Femur (tissue), 1 donor: ENCODE measurements at regions not wholly inside any gene's neighbourhood (a gene's known extent, or its start where the extent isn't known, plus 50 kb on each side); places are given as distances from the start of the nearest gene placed in this dataset.

ENCODE experiments used
- DNase-seq: peaks from one replicate; pipeline ENCODE4 v3.0.0-alpha.2; 2017

DNA sequence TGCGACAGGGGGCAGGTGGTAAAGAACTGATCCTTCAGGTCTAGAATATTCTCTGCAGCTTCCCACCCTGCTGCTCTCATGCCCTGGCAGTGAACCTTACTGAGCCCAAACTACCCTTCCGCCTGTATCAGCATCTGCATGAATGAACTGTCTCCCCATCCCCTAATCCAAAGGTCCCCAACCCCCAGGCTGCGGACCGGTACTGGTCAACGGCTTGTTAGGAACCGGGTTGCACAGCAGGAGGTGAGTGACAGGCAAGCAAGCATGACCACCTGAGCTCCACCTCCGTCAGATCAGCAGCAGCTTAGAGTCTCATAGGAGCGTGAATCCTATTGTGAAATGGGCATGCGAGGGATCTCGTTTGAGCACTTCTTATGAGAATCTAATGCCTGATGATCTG, 58.2 kb upstream of the LMO1 start:
- DNase-seq = peak; percentile 6

DNA sequence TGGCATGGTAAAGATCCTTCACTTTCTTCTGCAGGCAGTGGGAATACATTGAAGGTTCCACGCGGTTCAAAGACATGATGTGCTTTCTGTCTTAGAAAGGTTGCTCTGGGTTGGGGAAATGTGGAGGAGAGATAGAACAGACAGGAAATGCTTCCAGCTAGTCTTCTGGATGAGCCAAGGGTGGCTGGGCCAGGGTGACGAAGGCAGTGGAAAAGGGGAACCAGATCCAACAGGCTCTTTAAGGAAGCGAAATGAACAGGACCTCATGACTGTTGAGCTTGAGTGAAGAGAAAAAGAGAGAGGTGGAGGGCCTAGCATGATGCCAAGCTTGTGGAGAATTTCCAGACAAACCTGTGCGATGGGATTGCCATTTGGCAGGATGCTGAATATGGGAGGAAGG, 56.4 kb upstream of the LMO1 start:
- DNase-seq = peak; percentile 19

DNA sequence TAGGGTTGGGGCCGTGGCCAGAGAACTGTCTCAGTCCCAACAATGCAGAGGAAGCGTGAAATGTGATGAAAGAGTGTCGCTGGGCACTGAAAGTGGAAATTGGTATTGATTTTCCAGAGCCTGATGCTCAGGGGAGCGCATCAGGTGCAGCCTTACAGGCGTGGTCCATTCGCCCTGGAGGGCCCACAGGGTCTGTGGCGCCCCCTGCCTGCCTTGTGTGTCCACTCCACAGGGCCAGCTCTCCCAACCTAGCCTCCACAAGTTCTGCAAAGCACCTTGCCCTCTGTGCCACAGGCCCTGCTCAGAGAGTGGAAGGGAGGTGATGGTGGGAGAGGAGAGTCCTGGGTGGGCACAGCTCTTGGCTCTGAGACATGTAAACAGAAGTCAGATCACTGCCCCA, 54.9 kb upstream of the LMO1 start:
- peak; percentile 11 for DNase-seq

DNA sequence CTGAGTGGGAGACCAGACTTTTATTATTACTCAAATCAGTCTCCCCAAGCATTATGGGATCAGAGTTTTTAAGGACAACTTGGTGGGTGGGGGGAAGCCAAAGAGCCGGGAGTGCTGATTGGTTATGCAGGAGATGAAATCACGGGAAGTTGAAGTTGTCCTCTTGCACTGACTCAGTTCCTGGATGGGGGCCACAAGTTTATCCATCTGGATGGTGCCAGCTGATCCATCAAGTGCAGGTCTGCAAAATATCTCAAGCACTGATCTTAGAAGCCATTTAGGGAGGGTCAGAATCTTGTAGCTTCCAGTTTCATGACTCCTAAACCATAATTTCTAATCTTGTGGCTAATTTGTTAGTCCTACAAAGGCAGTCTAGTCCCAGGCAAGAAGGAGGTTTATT, 53.5 kb upstream of the LMO1 start:
- DNase-seq = peak; percentile 5

DNA sequence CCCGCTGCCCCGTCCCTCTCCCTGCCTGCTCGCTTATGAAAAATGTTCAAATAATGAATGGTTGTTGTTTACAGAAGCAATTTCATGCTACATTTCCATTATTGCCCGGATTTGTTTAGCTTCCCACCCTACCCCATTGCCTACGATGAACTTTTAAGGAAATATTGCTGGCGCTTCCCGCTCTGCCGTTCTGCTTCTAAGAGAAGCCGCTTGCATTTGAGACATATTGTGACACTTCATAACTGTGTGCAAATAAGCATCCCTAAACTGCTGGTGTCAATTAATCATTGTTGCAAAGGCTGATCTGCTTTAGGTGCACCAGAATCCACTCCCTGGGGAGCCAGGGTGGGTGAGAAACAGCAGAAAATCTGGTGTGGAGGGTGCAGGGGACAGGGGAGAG, 52.3 kb upstream of the LMO1 start:
- peak; percentile 2 for DNase-seq

DNA sequence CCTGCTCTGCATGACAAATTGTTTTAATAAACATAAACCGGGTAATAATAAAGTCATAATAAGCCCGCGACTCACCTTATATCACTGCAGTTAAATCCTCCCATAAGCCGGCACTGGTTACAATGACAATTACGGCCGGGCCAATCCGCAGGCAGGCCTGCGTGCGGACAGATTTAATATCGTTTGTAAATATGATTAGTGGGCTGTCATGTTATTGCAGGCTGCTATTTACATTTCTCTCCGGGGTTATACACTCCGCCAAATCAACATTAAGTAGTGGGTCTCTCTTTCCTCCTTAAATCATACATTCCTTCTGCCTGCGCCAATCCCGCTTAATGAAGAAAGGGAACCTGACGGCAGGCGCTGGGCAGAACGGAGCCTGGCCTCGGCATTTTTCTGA, 51.8 kb upstream of the LMO1 start:
- DNase-seq = peak; percentile 8

DNA sequence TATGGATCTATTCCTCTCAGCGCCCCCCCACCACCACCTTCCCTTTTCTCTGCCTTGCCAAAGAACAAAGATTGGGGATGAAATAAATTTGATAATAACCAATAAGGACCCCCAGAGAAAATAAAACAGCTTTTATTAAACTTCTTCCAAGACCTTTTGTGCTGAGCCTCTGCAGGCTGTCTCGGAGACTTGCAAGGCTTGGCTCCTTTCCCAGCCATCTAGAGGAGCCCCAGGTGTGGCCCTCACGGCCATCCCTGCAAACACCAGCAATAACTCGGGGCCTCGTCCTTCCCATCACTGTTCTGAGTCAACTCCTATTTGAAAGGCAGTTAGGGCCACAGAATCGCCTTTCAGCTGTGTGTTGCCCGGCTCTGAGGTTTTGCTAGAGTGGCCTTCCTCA, 51.2 kb upstream of the LMO1 start:
- peak; percentile 10 for DNase-seq

DNA sequence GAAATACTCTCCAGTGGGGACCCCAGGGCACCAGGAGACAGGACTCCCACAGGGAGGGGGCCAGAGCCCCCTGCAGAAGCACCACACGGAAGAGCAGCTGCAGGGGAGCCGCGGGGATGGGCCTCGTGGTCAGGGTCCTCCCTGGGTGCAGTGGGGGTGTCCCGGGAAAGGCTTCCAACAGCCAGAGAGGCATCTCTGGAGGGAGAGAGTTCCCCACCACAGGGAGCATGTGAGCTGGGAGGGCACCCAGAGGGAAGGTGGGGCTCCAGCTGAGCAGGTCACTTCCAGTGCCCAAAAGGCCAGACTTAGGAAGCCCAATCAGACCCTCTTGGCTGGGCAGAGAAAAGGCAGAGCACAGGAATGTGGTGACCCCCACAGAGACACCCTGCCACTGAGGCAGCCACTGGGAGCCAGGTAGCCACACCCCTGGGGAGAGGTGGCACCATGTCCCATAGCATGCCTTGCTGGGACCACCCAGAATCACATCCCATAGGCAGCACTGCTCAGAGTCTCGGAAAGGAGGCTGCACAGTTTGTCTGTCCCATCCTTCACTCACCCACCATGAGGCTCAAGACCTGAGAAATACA, 49.9 kb upstream of the LMO1 start:
- DNase-seq = peak; percentile 6
